LHCN-M2 (cell line): ENCODE measurements at regions not wholly inside any gene's neighbourhood (a gene's known extent, or its start where the extent isn't known, plus 50 kb on each side); places are given as distances from the start of the nearest gene placed in this dataset.
"Not testable (repeated sequence)": the region's sequence is repeated elsewhere in the genome, so short reads cannot be mapped to it uniquely, and the experiment has no call there.

Source experiments
- DNase-seq: peaks from one replicate; pipeline ENCODE4 v3.0.0-alpha.2; 2012; ENCODE audit warnings: low read depth

GRCh38 chr11:39462506-39462905 lies 1996.9 kb downstream of the LRRC4C start:
- no peak for DNase-seq

- DNase-seq: no peak
These were observed 1998.4 kb downstream of the LRRC4C start for GRCh38 chr11:39461066-39461465.

GRCh38 chr11:39459606-39460005 lies 1999.8 kb downstream of the LRRC4C start:
- DNase-seq: no peak

- no peak for DNase-seq
These were observed 2001.0 kb downstream of the LRRC4C start for GRCh38 chr11:39458481-39458880.

GRCh38 chr11:39443424-39444022 lies 2015.9 kb downstream of the LRRC4C start:
- no peak for DNase-seq

GRCh38 chr11:39442177-39442576 lies 2017.3 kb downstream of the LRRC4C start:
- DNase-seq: no peak

- DNase-seq: no peak
These were observed 2023.8 kb downstream of the LRRC4C start for GRCh38 chr11:39435641-39436040.

GRCh38 chr11:39434466-39434865 lies 2025.0 kb downstream of the LRRC4C start:
- no peak for DNase-seq

- no peak for DNase-seq
These were observed 2026.5 kb downstream of the LRRC4C start for GRCh38 chr11:39432929-39433328.

GRCh38 chr11:39425226-39425625 lies 2034.2 kb downstream of the LRRC4C start:
- DNase-seq: no peak

- no peak for DNase-seq
These were observed 2047.3 kb downstream of the LRRC4C start for GRCh38 chr11:39412117-39412516.

- DNase-seq: no peak
These were observed 2073.5 kb downstream of the LRRC4C start for GRCh38 chr11:39385911-39386310.

- peak; percentile 8 for DNase-seq
These were observed 2084.3 kb downstream of the LRRC4C start for GRCh38 chr11:39374963-39375698.

GRCh38 chr11:39367534-39367933 lies 2091.9 kb downstream of the LRRC4C start:
- DNase-seq: no peak

- DNase-seq: peak; percentile 8
These were observed 2093.5 kb downstream of the LRRC4C start for GRCh38 chr11:39365809-39366436.

GRCh38 chr11:39363571-39363970 lies 2095.9 kb downstream of the LRRC4C start:
- DNase-seq: no peak

- DNase-seq: no peak
These were observed 2097.9 kb downstream of the LRRC4C start for GRCh38 chr11:39361557-39361956.

GRCh38 chr11:39345834-39346442 lies 2113.5 kb downstream of the LRRC4C start:
- DNase-seq: no peak

- no peak for DNase-seq
These were observed 2118.0 kb downstream of the LRRC4C start for GRCh38 chr11:39341461-39341860.

GRCh38 chr11:39333006-39333405 lies 2126.4 kb downstream of the LRRC4C start:
- DNase-seq: not testable (repeated sequence)

GRCh38 chr11:39327302-39327701 lies 2132.2 kb downstream of the LRRC4C start:
- no peak for DNase-seq

GRCh38 chr11:39311888-39312287 lies 2147.6 kb downstream of the LRRC4C start:
- not testable (repeated sequence) for DNase-seq
